ENCODE measurements at regions not wholly inside any gene's neighbourhood (a gene's known extent, or its start where the extent isn't known, plus 50 kb on each side); places are given as distances from the start of the nearest gene placed in this dataset.
"Not testable (repeated sequence)": the region's sequence is repeated elsewhere in the genome, so short reads cannot be mapped to it uniquely, and the experiment has no call there.

DNA sequence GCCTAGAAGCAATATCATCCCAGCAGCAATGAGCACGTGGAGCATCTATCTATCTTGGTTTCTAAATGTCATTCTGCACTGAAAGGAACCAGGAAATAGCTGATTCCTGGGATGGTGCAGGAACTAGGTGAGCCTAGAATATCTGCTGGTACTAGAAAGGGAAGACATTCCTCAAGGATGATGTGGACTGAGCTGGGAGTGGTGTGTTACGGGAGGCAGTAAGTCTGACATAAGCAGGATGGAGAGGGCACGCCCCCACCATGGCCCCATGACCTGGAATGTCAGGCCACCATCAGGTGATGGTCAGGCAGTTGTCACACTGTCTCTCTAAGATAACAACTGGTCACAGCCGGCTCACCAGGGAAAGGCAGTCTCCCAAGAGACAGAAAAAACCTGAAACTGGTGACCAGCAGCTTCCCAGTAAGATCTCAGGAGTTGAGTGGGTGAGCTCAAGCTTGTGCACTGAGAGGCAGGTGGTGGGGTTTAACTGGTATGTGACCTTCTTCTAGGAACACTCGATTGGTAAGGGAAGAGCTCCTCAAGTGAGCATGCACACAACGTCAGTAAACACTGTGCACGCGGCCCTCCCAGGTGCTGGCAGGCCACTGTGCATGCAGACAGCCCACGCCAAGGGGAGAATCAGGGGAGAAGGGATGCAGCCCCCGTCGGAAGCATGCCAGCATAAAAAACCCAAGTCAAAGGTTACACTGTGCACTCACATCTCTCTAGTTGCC, 148.7 kb downstream of the ADSS2 start:
- FAIRE-seq = no peak

- no peak for FAIRE-seq
Measured at GRCh38 chr1:244303610-244303969, 148.1 kb downstream of the ADSS2 start.

DNA sequence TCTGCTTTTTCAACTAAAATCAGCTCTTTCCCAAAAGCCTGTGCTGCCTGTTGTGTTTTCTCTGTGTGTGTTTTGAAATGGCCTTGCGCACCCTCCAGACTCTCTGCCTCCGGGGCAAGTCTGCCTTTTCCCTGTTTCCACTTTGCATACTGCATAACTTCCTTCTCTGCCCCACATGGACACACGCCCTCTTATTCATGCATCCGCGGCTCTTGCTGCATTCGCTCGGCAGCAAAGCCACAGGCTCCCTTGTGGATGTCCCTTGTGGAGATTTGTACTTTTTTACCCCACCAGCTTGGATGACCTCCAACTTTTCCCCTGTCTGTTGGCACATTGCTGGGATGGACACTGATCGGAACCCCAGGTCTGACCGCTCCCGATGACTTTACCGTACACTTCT, 147.6 kb downstream of the ADSS2 start:
- FAIRE-seq = no peak

DNA sequence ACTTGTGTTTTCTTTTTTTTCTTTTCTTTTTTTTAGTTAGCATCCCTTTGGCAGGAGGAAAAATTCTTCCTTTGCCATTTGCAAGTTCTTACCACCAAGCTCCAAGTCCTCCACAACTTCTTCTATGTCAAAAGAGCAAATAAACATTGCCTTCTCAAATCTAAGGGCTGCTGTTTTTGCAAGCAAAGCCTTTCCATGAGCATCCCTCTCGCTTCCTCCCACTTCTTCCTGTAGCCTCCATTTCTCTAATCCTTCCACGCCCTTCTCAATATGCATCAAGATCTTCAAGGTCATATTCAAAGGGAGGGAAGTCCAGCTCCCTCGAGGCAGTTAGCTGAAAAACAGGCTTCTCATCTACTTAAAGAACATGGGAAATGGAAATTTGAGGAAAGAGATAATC, 147.1 kb downstream of the ADSS2 start:
- no peak for FAIRE-seq

- FAIRE-seq = no peak
Measured at GRCh38 chr1:244305776-244306341, 145.8 kb downstream of the ADSS2 start.

GRCh38 chr1:244306544-244306943, 145.2 kb downstream of the ADSS2 start:
- no peak for FAIRE-seq

DNA sequence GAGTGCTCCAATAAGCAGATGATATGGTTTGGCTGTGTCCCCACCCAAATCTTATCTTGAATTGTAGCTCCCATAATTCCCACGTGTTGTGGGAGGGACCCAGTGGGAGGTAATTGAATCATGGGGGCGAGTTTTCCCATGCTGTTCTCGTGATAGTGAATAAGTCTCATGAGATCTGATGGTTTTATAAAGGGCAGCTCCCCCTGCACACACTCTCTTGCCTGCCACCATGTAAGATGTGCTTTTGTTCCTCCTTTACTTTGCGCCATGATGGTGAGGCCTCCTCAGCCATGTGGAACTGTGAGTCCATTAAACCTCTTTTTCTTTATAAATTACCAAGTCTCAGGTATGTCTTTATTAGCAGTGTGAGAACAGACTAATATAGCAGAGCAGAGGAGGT, 142.5 kb downstream of the ADSS2 start:
- not testable (repeated sequence) for FAIRE-seq

- no peak for FAIRE-seq
Measured at GRCh38 chr1:244311784-244312532, 139.8 kb downstream of the ADSS2 start.

GRCh38 chr1:244313346-244313745, 138.4 kb downstream of the ADSS2 start:
- no peak for FAIRE-seq

- FAIRE-seq = no peak
Measured at GRCh38 chr1:244314921-244315559, 136.7 kb downstream of the ADSS2 start.

GRCh38 chr1:244315996-244316395, 135.7 kb downstream of the ADSS2 start:
- FAIRE-seq = no peak

GRCh38 chr1:244316407-244316806, 135.3 kb downstream of the ADSS2 start:
- FAIRE-seq = no peak

GRCh38 chr1:244316986-244317655, 134.6 kb downstream of the ADSS2 start:
- FAIRE-seq = no peak

- FAIRE-seq = no peak
Measured at GRCh38 chr1:244318078-244318477, 133.6 kb downstream of the ADSS2 start.

DNA sequence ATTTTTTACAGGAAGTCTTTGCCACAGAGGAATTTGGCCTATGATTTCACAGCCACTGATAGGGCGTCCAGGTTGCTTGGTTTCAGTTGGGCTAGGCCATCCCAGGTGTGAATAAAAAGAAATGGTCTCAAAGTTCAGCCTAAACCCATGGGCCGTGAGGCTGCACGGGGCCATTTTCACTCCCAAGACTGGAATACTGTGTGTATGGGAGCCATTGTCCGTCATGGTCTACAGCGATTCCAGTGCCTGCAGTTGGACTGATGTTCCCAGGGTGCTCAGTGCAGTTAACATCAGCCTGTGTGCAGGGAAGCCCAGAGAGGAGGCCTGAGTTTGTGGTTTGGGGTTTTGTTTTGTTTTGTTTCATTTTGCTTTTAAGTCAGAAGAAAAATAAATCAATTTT, 133.2 kb downstream of the ADSS2 start:
- no peak for FAIRE-seq

- no peak for FAIRE-seq
Measured at GRCh38 chr1:244319283-244320132, 132.2 kb downstream of the ADSS2 start.

DNA sequence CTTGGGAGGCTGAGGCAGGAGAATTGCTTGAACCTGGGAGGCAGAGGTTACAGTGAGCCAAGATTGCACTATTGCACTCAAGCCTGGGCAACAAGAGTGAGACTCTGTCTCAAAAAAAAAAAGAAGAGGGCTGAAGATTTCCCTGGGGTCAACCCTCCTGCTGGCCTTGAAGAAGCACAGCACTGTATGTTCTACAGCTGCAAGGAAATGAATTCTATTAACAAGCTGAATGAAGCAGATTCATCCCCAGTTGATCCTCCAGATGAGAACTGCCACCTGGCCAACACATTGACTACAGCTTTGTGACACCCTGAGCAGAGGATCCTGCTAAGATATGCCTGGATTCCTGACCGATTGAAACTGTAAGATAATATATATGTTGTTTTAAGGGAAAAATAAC, 129.5 kb downstream of the ADSS2 start:
- FAIRE-seq = no peak

DNA sequence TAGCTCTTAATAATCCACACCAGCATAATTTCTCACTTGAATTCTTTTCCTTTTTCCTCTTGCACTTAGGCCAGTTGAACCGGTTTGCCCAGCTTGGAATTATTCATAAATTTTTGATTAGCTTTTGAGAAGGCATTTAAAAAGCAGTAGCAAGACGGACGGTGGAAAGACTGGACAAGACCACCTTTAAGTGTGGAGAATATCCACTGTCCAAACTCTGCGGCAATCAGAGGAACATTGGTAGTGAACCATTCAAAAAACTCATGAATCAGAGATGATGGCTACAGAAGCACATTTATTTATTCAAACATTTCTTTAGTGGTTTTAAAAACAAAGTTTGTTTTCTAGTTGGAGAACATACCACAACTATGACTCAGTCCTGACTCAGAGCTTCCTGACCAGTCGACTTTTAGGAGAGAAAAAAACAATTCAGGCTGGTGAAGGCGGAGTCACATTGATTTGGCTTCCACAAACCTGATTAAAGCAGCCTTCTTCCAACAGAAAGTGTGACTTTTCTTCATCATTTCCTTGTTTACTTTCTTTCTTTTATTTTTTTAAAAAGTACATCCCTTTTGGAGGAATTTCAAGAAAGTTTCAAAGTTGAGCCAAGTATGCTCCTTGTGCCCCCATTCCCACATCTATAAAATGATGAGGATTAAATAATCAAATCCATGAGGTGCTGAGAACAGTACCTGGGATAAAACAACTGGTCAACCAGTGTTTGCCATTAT, 128.8 kb downstream of the ADSS2 start:
- no peak for FAIRE-seq

GRCh38 chr1:244324176-244324883, 127.4 kb downstream of the ADSS2 start:
- no peak for FAIRE-seq

GRCh38 chr1:244325056-244325758, 126.5 kb downstream of the ADSS2 start:
- FAIRE-seq = no peak
